Activated naive CD8-positive, alpha-beta T cell treated with anti-CD3 and anti-CD28 coated beads, Interleukin-2, amount 50 U/mL, for 24 hours (primary cell): ENCODE measurements at regions not wholly inside any gene's neighbourhood (a gene's known extent, or its start where the extent isn't known, plus 50 kb on each side); places are given as distances from the start of the nearest gene placed in this dataset.
"Not testable (repeated sequence)": the region's sequence is repeated elsewhere in the genome, so short reads cannot be mapped to it uniquely, and the experiment has no call there.

Experiments
- ATAC-seq: fragments of 150-1000 bp; cut with Tn5 transposase; one replicate; pipeline ENCODE4 v1.10.0; 2021
- DNase-seq: peaks from one replicate; pipeline ENCODE4 v3.0.0; 2021
- H3K27ac Mint-ChIP-seq: one replicate; pipeline ENCODE4 v1.8.0; 2021; ENCODE audit warnings: mild to moderate bottlenecking, mixed read lengths
- H3K27me3 Mint-ChIP-seq: one replicate; pipeline ENCODE4 v1.8.0; 2021; ENCODE audit warnings: mixed read lengths
- H3K36me3 Mint-ChIP-seq: one replicate; pipeline ENCODE4 v1.8.0; 2021; ENCODE audit warnings: low read depth, mixed read lengths
- H3K4me1 Mint-ChIP-seq: one replicate; pipeline ENCODE4 v1.8.0; 2021; ENCODE audit warnings: mixed read lengths
- H3K4me3 Mint-ChIP-seq: one replicate; pipeline ENCODE4 v1.8.0; 2021; ENCODE audit warnings: mild to moderate bottlenecking, moderate library complexity, mixed read lengths
- H3K9me3 Mint-ChIP-seq: one replicate; pipeline ENCODE4 v1.8.0; 2021; ENCODE audit warnings: mixed read lengths

DNA sequence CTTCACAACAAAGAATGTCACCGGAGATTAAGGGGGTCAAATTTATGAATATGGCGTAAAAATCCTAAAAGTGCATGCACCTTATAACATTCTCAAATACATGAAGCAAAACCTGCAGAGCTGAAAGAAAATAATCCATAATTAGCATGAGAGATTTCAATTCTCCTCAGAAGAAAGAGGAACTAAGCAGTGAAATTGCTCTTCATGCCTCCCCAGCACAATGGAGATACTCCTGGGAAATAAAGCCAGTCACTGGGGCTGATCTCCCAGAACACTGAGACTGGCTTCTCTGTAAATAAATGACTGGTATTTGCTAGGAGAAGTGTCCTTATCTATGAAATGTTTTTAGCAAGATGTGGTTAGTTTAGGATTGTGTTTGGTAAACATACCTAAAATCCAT lies 68.1 kb downstream of the GOLGA6L6 start:
- H3K27me3 Mint-ChIP-seq, H3K27ac Mint-ChIP-seq, ATAC-seq, H3K4me3 Mint-ChIP-seq, H3K9me3 Mint-ChIP-seq, H3K4me1 Mint-ChIP-seq, DNase-seq, H3K36me3 Mint-ChIP-seq: not testable (repeated sequence)

DNA sequence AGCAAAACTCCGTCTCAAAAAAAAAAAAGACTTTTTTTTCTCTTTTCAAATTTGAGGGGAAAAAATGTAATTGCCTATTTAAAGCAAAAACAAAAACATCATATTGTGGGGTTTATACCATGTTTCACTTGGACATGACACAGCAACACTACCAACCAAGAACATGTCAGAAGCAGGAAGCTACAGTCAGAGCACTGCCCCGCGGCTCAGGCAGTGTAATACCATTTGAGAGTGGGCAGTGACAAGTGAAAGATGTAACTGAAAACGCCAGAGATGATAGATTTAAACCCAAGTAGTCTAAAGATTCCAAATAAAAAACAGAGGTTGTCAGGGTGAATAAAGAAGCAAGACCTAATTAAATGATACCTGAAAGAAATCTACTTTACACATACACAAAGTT lies 68.6 kb downstream of the GOLGA6L6 start:
- not testable (repeated sequence) for H3K27me3 Mint-ChIP-seq, H3K27ac Mint-ChIP-seq, DNase-seq, H3K36me3 Mint-ChIP-seq, H3K4me1 Mint-ChIP-seq, H3K4me3 Mint-ChIP-seq, H3K9me3 Mint-ChIP-seq, ATAC-seq

DNA sequence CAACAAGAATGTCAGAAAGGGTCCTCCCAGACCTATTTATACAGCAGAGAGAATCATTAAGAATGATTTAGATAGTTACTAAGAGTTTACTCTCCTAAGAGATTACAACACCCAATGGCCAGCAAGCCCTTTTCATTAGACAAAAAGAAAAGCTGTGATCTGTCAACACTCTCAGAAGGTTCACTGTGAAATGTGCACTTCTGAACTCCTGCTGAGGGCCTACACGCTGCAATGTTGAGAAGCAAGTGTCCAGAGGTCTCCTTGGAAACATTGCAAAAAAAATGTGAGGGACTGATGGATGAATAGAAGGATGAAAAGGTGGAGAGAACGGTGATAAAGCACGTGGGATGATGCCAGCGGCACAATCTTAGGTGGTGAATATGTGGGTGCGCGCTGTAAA lies 70.8 kb downstream of the GOLGA6L6 start:
- not testable (repeated sequence) for H3K9me3 Mint-ChIP-seq, H3K4me1 Mint-ChIP-seq, H3K4me3 Mint-ChIP-seq, DNase-seq, ATAC-seq, H3K27ac Mint-ChIP-seq, H3K27me3 Mint-ChIP-seq, H3K36me3 Mint-ChIP-seq

DNA sequence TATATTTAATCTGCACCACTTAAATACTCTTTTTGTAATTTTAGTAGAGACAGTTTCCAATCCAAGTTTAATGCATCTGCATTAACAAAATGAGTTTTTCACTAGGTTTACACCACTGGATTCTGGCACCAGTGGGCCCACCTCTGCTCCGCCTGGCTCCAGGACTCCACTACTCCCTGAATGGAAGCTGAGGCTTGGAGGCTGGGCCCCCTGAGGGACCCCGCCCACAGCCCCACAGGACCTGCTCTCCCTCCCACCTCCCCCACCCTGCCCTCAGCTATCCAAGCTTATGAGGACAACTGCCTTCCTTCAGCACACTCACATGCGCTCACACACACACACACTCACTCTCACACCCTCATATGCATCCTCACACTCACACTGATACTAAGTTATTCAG lies 100.5 kb downstream of the GOLGA6L6 start:
- not testable (repeated sequence) for ATAC-seq, DNase-seq, H3K4me1 Mint-ChIP-seq, H3K27me3 Mint-ChIP-seq, H3K36me3 Mint-ChIP-seq, H3K4me3 Mint-ChIP-seq, H3K27ac Mint-ChIP-seq, H3K9me3 Mint-ChIP-seq

DNA sequence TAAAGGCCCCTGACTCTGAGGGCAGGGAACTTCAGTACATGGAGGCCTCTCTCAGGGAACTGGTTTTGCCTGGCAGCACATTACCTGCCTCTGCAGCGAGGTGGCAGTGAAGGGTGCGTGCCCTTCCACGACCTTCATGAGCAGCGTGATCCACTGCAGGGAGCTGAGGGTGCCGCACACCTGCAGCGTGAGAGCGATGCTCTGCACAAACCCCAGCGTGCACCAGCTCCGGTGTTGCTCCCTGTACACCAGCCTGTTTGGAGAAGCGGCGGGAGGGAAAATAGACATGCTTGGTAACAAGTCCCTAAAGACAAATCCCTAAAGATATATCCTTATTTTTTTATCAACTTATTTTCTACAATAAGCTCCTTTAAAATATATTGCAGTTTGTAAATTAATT lies 101.2 kb downstream of the GOLGA6L6 start:
- ATAC-seq, DNase-seq, H3K9me3 Mint-ChIP-seq: not testable (repeated sequence)

DNA sequence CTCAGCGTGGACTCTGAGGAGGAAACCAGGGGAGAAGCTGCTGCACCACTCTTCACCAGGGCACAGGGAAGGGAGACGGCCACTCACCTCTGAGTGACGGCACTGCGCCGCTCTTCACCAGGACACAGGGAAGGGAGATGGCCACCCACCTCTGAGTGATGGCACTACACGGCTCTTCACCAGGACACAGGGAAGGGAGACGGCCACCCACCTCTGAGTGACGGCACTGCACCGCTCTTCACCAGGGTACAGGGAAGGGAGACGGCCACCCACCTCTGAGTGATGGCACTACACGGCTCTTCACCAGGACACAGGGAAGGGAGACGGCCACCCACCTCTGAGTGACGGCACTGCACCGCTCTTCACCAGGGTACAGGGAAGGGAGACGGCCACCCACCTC lies 102.5 kb downstream of the GOLGA6L6 start:
- H3K27ac Mint-ChIP-seq, H3K4me3 Mint-ChIP-seq, DNase-seq, ATAC-seq, H3K4me1 Mint-ChIP-seq, H3K27me3 Mint-ChIP-seq, H3K36me3 Mint-ChIP-seq, H3K9me3 Mint-ChIP-seq: not testable (repeated sequence)

More for the DNA sequence above, 101.2 kb downstream of the GOLGA6L6 start:
- H3K4me3 Mint-ChIP-seq, H3K4me1 Mint-ChIP-seq, H3K27ac Mint-ChIP-seq, H3K27me3 Mint-ChIP-seq, H3K36me3 Mint-ChIP-seq: not testable (repeated sequence)

DNA sequence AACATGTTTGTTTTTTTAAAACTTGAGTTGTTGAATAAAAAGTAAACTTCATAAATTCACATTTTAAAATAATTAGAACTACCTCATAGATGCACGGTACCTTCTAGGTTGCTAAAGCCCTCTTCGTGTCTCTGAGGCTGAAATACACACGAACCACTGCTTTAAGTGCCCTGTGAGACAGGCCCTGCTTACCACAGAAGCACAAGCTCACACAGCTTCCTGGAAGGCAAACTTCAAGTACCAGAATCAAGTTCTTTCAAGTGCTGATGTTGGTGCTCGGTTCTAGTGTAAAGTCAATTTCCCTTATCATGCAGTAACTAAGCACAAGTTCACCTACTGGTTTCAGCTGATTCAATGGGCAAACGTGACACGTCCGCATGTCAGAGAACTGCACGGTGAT lies 103.3 kb downstream of the GOLGA6L6 start:
- not testable (repeated sequence) for H3K27ac Mint-ChIP-seq, H3K4me1 Mint-ChIP-seq

DNA sequence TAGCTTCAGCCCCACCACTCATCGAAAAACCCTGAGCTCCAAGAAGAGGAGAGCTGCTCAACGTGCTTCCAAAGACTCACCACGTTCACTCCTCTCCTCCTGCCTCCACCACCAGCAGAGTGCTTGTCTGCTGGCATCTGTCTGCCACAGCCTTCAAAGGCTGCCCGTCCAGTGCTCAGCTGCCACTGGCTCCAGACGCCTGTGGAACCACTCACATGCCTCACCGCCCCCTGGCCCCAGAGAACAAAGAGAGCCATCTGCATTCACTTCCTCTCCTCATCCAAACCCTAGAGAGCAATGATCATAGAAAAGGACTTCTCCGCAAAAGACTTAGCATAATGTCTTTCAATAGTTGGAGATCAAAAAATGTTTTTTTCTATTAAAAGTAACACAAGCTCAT lies 108.1 kb downstream of the GOLGA6L6 start:
- not testable (repeated sequence) for DNase-seq, H3K4me1 Mint-ChIP-seq, H3K27me3 Mint-ChIP-seq, H3K36me3 Mint-ChIP-seq, H3K9me3 Mint-ChIP-seq, H3K27ac Mint-ChIP-seq, ATAC-seq, H3K4me3 Mint-ChIP-seq

More for the DNA sequence above, 103.3 kb downstream of the GOLGA6L6 start:
- not testable (repeated sequence) for ATAC-seq, H3K36me3 Mint-ChIP-seq, DNase-seq, H3K27me3 Mint-ChIP-seq, H3K4me3 Mint-ChIP-seq, H3K9me3 Mint-ChIP-seq

DNA sequence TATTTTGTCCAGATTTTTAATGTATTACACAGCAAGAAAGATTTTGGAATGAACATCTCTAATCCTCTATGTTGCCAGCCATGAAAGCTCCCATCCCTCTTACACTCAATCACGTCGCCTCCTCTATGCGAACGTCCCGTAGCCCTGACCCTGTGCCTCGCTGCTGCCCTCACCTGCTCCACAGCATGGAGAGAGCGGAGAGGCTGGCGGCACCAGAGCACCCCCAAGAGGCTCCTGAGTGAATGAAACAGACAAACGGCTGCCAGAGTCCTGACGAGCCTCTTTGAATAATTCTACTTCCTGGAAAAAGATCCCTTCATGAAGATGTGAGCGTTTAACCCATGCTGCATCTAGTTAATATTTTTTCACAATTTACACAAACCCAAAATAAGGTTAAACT lies 111.1 kb downstream of the GOLGA6L6 start:
- H3K27me3 Mint-ChIP-seq, ATAC-seq: not testable (repeated sequence)

DNA sequence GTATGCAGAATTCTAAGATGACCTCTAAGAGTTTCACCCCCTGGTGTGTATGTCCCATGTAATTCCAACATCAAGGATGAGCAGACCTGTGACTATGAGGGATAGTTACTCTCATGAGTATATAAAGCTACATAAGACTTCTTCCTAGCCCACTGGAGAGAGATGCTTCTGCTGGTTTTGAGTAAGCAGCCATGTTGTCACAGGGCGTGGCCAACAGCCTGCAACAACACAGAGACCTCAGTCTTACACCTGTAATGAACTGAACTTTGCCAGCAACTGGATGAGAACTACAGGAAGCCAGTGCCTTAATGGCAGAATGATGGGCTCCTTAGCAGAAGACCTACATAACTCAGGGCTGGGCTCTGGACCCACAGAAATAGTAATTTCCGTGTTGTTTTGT lies 120.9 kb downstream of the GOLGA6L6 start:
- H3K27ac Mint-ChIP-seq, ATAC-seq, H3K36me3 Mint-ChIP-seq, H3K4me1 Mint-ChIP-seq, DNase-seq, H3K9me3 Mint-ChIP-seq, H3K27me3 Mint-ChIP-seq, H3K4me3 Mint-ChIP-seq: not testable (repeated sequence)

More for the DNA sequence above, 111.1 kb downstream of the GOLGA6L6 start:
- H3K4me1 Mint-ChIP-seq, H3K36me3 Mint-ChIP-seq, H3K4me3 Mint-ChIP-seq, DNase-seq, H3K27ac Mint-ChIP-seq, H3K9me3 Mint-ChIP-seq: not testable (repeated sequence)

DNA sequence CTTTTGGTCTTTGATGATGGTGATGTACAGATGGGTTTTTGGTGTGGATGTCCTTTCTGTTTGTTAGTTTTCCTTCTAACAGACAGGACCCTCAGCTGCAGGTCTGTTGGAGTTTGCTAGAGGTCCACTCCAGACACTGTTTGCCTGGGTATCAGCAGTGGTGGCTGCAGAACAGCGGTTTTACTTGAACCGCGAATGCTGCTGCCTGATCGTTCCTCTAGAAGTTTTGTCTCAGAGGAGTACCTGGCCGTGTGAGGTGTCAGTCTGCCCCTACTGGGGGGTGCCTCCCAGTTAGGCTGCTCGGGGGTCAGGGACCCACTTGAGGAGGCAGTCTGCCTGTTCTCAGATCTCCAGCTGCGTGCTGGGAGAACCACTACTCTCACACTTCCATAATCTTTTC lies 125.0 kb downstream of the GOLGA6L6 start:
- H3K4me1 Mint-ChIP-seq, H3K27me3 Mint-ChIP-seq, H3K4me3 Mint-ChIP-seq, DNase-seq, H3K27ac Mint-ChIP-seq, ATAC-seq, H3K36me3 Mint-ChIP-seq: not testable (repeated sequence)
- peaks cover 11% of the 10 kb centered on the region for H3K9me3 Mint-ChIP-seq

DNA sequence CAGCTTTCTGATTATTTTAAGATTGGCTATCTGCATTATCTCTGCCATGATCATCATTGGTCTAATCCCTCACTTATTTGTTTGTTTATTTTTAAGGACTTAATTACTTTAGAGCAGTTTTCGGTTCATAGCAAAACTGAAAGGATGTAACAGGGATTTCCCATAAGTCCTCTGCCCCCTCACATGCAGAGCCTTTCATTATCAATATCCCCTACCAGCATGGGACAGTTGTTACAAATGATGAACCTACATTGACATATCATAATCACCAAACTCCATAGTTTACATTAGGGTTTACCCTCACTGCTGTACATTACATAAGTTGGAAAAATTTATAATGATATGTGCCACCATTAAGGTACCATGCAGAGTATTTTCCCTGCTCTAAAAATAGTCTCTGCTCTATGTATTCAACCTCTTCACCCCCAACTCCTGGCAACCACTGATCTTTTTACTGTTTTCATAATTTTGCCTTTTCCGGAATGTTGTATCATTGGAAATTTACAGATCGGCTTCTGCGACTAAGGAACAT lies 131.9 kb downstream of the GOLGA6L6 start:
- not testable (repeated sequence) for H3K9me3 Mint-ChIP-seq, ATAC-seq, H3K27me3 Mint-ChIP-seq, H3K36me3 Mint-ChIP-seq, DNase-seq, H3K27ac Mint-ChIP-seq, H3K4me3 Mint-ChIP-seq, H3K4me1 Mint-ChIP-seq

DNA sequence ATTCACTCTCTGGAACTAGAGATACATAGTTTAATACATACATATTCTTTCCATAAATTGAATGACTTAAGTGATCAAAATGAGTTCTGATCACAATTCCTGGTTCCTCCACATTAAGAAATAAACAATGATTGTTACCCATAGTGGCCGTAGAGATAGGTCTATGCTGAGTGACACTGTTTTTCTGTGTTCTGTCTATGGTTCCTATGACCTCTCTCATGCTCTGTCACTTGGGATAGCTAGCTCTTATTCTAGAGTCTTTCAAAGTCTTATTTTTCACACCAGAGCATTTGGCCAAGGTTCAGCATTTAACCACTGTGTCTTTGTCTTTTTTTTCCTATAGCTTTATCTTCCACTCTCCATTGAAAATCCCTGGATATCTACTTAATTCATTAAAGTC lies 132.4 kb downstream of the GOLGA6L6 start:
- no peak for ATAC-seq
- Mint-ChIP-seq H3K4me1 (no peaks in the 10 kb centered on the region), H3K27me3 (no peaks in the 10 kb centered on the region), H3K27ac (no peak overlapping the region), H3K9me3 (peaks cover 2% of the 10 kb centered on the region), H3K36me3 (no peaks in the 10 kb centered on the region), H3K4me3 (no peak overlapping the region)
- DNase-seq, result no peak

DNA sequence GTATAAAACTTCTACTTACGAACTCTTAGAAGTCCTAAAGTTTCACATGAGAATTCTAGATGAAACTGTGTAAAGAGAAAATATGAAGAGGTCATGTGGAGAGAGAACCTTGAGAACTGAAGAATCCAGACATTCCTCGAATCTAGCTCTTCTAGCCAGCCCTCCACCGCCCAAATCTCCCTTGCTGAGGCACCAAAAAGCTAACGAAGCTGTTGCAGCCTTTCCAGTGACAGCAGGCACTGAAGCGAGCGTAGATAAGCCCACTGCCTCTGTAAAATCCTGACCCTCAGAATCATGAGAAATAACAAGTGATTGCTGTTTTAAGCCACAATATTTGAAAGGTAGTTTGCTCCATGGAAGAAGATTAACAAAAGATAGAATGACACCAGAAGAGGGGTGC lies 134.0 kb downstream of the GOLGA6L6 start:
- Mint-ChIP-seq H3K27ac (no peak overlapping the region), H3K36me3 (no peaks in the 10 kb centered on the region), H3K27me3 (no peaks in the 10 kb centered on the region), H3K4me3 (no peak overlapping the region), H3K4me1 (no peaks in the 10 kb centered on the region), H3K9me3 (no peaks in the 10 kb centered on the region)
- no peak for DNase-seq
- ATAC-seq, result no peak

DNA sequence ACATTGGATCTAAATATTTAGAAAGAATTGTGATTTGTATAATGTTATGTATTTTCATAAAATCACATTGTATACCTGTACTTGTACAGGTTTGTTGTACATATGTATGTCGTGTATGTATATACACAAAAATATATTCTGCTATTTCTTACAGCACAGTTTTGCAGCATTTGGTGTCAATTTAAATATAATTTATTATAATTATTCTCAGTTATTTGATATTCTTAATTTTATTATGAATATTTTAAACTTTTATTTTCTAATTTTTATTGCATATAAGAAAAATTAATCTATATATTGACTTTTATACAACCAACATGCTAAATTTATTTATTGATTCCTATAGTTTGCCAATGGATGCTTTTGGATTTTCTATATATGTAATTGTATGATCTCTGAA lies 137.0 kb downstream of the GOLGA6L6 start:
- not testable (repeated sequence) for H3K27me3 Mint-ChIP-seq, H3K27ac Mint-ChIP-seq, H3K9me3 Mint-ChIP-seq, H3K4me1 Mint-ChIP-seq, H3K4me3 Mint-ChIP-seq, H3K36me3 Mint-ChIP-seq, DNase-seq, ATAC-seq

DNA sequence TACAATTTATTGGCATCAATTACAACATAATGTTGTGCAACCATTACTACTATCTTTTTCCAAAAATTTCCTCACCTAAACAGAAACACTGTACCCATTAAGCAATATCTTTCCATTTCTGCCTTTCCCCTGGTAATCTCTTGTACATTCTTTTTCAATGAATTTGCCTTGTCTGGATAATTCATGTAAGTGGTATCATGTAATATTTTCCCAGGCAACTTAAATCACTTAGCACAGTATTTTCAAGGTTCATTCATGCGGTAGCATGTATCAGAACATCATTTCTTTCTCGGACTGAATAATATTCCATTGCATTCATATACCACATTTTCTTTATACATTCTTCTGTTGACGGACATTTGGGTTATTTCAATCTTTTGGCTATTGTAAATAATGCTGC lies 139.0 kb downstream of the GOLGA6L6 start:
- not testable (repeated sequence) for H3K27ac Mint-ChIP-seq, ATAC-seq, H3K27me3 Mint-ChIP-seq, DNase-seq, H3K9me3 Mint-ChIP-seq, H3K4me1 Mint-ChIP-seq, H3K4me3 Mint-ChIP-seq, H3K36me3 Mint-ChIP-seq
